SU-DHL-6 (cell line): ENCODE measurements at regions not wholly inside any gene's neighbourhood (a gene's known extent, or its start where the extent isn't known, plus 50 kb on each side); places are given as distances from the start of the nearest gene placed in this dataset.

Experiments
- EZH2phosphoT487 ChIP-seq: fragments of 200-600 bp; sonication (generic), shearing (Covaris generic); conservative IDR thresholded peaks from 2 replicates; pipeline ENCODE4 v1.6.1; 2018; ENCODE audit warnings: mild to moderate bottlenecking, antibody characterized with exemption, low read length, moderate library complexity, mixed read lengths
- TF ChIP-seq, protein P1 (sequence below): fragments of 200-600 bp; sonication (generic); IDR thresholded peaks from one replicate; pipeline ENCODE4 v1.5.1; 2017; ENCODE audit warnings: antibody characterized with exemption, mild to moderate bottlenecking, low read length, moderate library complexity; ENCODE audit not compliant: insufficient read depth, poor library complexity, severe bottlenecking

DNA sequence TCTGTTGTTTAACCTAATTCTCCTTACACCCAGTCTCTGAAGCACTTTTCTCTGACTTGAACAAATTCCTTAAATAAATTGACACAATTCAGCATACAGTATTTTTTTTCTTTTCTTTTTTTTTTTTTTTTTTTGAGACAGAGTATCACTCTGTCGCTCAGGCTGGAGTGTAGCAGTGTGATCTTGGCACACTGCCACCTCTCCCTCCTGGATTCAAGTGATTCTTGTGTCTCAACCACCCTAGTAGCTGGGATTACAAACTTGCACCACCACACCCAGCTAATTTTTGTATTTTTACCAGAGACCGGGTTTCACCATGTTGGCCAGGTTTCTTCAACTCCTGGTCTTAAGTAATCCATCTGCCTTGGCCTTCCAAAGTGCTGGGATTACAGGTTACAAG is 1498.1 kb upstream of the PCDH10 start:
- TF ChIP-seq, protein P1, sequence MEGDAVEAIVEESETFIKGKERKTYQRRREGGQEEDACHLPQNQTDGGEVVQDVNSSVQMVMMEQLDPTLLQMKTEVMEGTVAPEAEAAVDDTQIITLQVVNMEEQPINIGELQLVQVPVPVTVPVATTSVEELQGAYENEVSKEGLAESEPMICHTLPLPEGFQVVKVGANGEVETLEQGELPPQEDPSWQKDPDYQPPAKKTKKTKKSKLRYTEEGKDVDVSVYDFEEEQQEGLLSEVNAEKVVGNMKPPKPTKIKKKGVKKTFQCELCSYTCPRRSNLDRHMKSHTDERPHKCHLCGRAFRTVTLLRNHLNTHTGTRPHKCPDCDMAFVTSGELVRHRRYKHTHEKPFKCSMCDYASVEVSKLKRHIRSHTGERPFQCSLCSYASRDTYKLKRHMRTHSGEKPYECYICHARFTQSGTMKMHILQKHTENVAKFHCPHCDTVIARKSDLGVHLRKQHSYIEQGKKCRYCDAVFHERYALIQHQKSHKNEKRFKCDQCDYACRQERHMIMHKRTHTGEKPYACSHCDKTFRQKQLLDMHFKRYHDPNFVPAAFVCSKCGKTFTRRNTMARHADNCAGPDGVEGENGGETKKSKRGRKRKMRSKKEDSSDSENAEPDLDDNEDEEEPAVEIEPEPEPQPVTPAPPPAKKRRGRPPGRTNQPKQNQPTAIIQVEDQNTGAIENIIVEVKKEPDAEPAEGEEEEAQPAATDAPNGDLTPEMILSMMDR: no peak
- TF ChIP-seq EZH2phosphoT487: no peak
